H1 (cell line): ENCODE measurements at regions not wholly inside any gene's neighbourhood (a gene's known extent, or its start where the extent isn't known, plus 50 kb on each side); places are given as distances from the start of the nearest gene placed in this dataset.

Experiments used
- CTCF ChIA-PET: fragments of 300-600 bp; sonication (Branson Sonifier 250); formaldehyde crosslinking; loops from one replicate; lab custom pipeline; 2021; ENCODE audit not compliant: partially characterized antibody; lab: Charles Lee
- POLR2A ChIA-PET: fragments of 300-600 bp; sonication (Branson Sonifier 250); formaldehyde crosslinking; loops from one replicate; lab custom pipeline; 2021; ENCODE audit warnings: inconsistent platforms; ENCODE audit not compliant: partially characterized antibody; lab: Charles Lee
- DNase-seq, 2 experiments: peaks; one replicate each; pipeline versions ENCODE4 v3.0.0 to v3.0.0-alpha.2; 2010 to 2022; ENCODE audit warnings: low spot score in 2 of 2, low read depth in 1 of 2, mixed read lengths in 1 of 2
- FAIRE-seq: peaks from 2 replicates; lab custom pipeline; 2011; peaks lifted over from hg19 to GRCh38; lab: Jason Lieb, UNC
- H2AFZ ChIP-seq: 2 replicates; pipeline ENCODE4 v1.8.1; 2012; ENCODE audit warnings: low read length, inconsistent platforms
- H2AK5ac ChIP-seq: 2 replicates; pipeline ENCODE4 v1.6.1; 2013; ENCODE audit warnings: low read depth, low read length
- H2BK120ac ChIP-seq: replicated peaks from 2 replicates; pipeline ENCODE3; 2013; ENCODE audit warnings: low read depth, low read length, inconsistent platforms
- H2BK12ac ChIP-seq: 2 replicates; pipeline ENCODE4 v1.6.1; 2013; ENCODE audit warnings: low read depth, low read length
- H2BK15ac ChIP-seq: 2 replicates; pipeline ENCODE4 v1.6.1; 2013; ENCODE audit warnings: low read length
- H2BK20ac ChIP-seq: 2 replicates; pipeline ENCODE4 v1.6.1; 2013; ENCODE audit warnings: low read length
- H2BK5ac ChIP-seq: 2 replicates; pipeline ENCODE4 v1.6.1; 2013; ENCODE audit warnings: low read depth, low read length
- H3K14ac ChIP-seq: 2 replicates; pipeline ENCODE4 v1.6.1; 2013; ENCODE audit warnings: inconsistent platforms; ENCODE audit not compliant: insufficient read length
- H3K18ac ChIP-seq: 2 replicates; pipeline ENCODE4 v1.6.1; 2013; ENCODE audit warnings: low read length; ENCODE audit errors: extremely low read depth
- H3K23ac ChIP-seq: 2 replicates; pipeline ENCODE4 v1.6.1; 2013; ENCODE audit warnings: inconsistent platforms; ENCODE audit not compliant: insufficient read length
- H3K23me2 ChIP-seq: 2 replicates; pipeline ENCODE4 v1.6.1; 2013; ENCODE audit warnings: low read depth, low read length
- H3K27ac ChIP-seq: 2 replicates; pipeline ENCODE4 v1.6.1; 2011; ENCODE audit warnings: low read depth, low read length, inconsistent platforms
- H3K27me3 ChIP-seq, 4 experiments: replicated peaks in 1 of 4; 1 replicate in 1 of 4; 2 replicates in 3 of 4; pipeline versions ENCODE4 v1.6.1 to v1.8.1; 2011 to 2013; ENCODE audit warnings: low read length in 3 of 4, mild to moderate bottlenecking in 3 of 4, inconsistent platforms in 2 of 4, mixed read lengths in 2 of 4, moderate library complexity in 1 of 4; ENCODE audit not compliant: control insufficient read depth in 3 of 4, insufficient read depth in 3 of 4; ENCODE audit errors: extremely low read depth in 1 of 4
- H3K36me3 ChIP-seq, 4 experiments: 2 replicates each; pipeline versions ENCODE4 v1.6.1 to v1.8.1; 2011 to 2013; ENCODE audit warnings: mild to moderate bottlenecking in 4 of 4, low read length in 3 of 4, moderate library complexity in 2 of 4, control low read depth in 1 of 4, inconsistent platforms in 1 of 4; ENCODE audit not compliant: insufficient read depth in 4 of 4, control insufficient read depth in 2 of 4
- H3K4ac ChIP-seq: replicated peaks from 2 replicates; pipeline ENCODE3; 2013; ENCODE audit warnings: low read length, low read depth, mixed read lengths, inconsistent platforms; ENCODE audit not compliant: insufficient read length
- H3K4me1 ChIP-seq, 4 experiments: replicated peaks in 1 of 4; 1 replicate in 1 of 4; 2 replicates in 3 of 4; pipeline versions ENCODE4 v1.6.1 to v1.8.1; 2011 to 2013; ENCODE audit warnings: low read length in 3 of 4, inconsistent platforms in 2 of 4, mixed read lengths in 1 of 4; ENCODE audit not compliant: insufficient read depth in 4 of 4, control insufficient read depth in 3 of 4
- H3K4me2 ChIP-seq, 2 experiments: 2 replicates each; pipeline versions ENCODE4 v1.6.1 to v1.8.1; 2011 to 2013; ENCODE audit warnings: low read depth in 2 of 2, low read length in 2 of 2, control low read depth in 1 of 2, inconsistent platforms in 1 of 2, mild to moderate bottlenecking in 1 of 2; ENCODE audit not compliant: insufficient read depth in 1 of 2
- H3K4me3 ChIP-seq, 4 experiments: fragments of 200-600, 300-600 bp in 1 of 4; sonication (generic), shearing (Covaris generic), sonication (Bioruptor Twin) in 1 of 4; 2 replicates each; pipeline versions ENCODE4 v1.5.1 to v1.8.1; 2011 to 2016; ENCODE audit warnings: low read length in 4 of 4, low read depth in 3 of 4, control low read depth in 2 of 4, inconsistent platforms in 2 of 4, mild to moderate bottlenecking in 2 of 4, mixed read lengths in 1 of 4, moderate library complexity in 1 of 4; ENCODE audit not compliant: insufficient read depth in 2 of 4; ENCODE audit errors: extremely low read depth in 1 of 4
- H3K56ac ChIP-seq: replicated peaks from 2 replicates; pipeline ENCODE3; 2013; ENCODE audit warnings: low read depth, mild to moderate bottlenecking, mixed read lengths, low read length, inconsistent platforms; ENCODE audit not compliant: insufficient read length
- H3K79me1 ChIP-seq: 2 replicates; pipeline ENCODE4 v1.6.1; 2013; ENCODE audit warnings: low read depth, low read length, control low read depth
- H3K79me2 ChIP-seq, 2 experiments: 2 replicates each; pipeline versions ENCODE4 v1.6.1 to v1.8.1; 2012 to 2013; ENCODE audit warnings: low read length in 2 of 2, mild to moderate bottlenecking in 2 of 2, inconsistent platforms in 1 of 2; ENCODE audit not compliant: insufficient read depth in 2 of 2, control insufficient read depth in 1 of 2
- H3K9ac ChIP-seq, 4 experiments: replicated peaks in 1 of 4; 1 replicate in 1 of 4; 2 replicates in 3 of 4; pipeline versions ENCODE4 v1.6.1 to v1.8.1; 2011 to 2013; ENCODE audit warnings: low read depth in 3 of 4, low read length in 3 of 4, control low read depth in 2 of 4, mild to moderate bottlenecking in 2 of 4, moderate library complexity in 2 of 4, inconsistent platforms in 1 of 4; ENCODE audit errors: extremely low read depth in 1 of 4
- H3K9me3 ChIP-seq, 2 experiments: 2 replicates each; pipeline versions ENCODE4 v1.6.1 to v1.8.1; 2012 to 2013; ENCODE audit warnings: mild to moderate bottlenecking in 2 of 2, moderate library complexity in 2 of 2, control low read depth in 1 of 2, inconsistent platforms in 1 of 2, low read depth in 1 of 2, low read length in 1 of 2, mixed read lengths in 1 of 2; ENCODE audit not compliant: insufficient read depth in 2 of 2
- H4K20me1 ChIP-seq, 2 experiments: replicated peaks in 1 of 2; 2 replicates each; pipeline versions ENCODE3 to v1.8.1; 2011 to 2013; ENCODE audit warnings: inconsistent platforms in 2 of 2, low read length in 2 of 2, mild to moderate bottlenecking in 1 of 2; ENCODE audit not compliant: insufficient read depth in 2 of 2, control insufficient read depth in 1 of 2
- H4K5ac ChIP-seq: 2 replicates; pipeline ENCODE4 v1.6.1; 2013; ENCODE audit warnings: low read length, low read depth, mixed read lengths, inconsistent platforms; ENCODE audit not compliant: insufficient read length
- H4K8ac ChIP-seq: 2 replicates; pipeline ENCODE4 v1.8.0; 2013; ENCODE audit warnings: mild to moderate bottlenecking, moderate library complexity, low read length, inconsistent platforms; ENCODE audit not compliant: insufficient read depth; ENCODE audit errors: extremely low read depth
- H4K91ac ChIP-seq: replicated peaks from 2 replicates; pipeline ENCODE3; 2013; ENCODE audit warnings: low read length, mixed read lengths, inconsistent platforms; ENCODE audit not compliant: insufficient read length
- CBX8 ChIP-seq: fragments of 300-800, 300-1000 bp; sonication (generic); IDR thresholded peaks from 2 replicates; pipeline ENCODE4 v1.7.1; 2016; ENCODE audit warnings: low read depth, low read length, borderline replicate concordance
- CHD1 ChIP-seq: IDR thresholded peaks from 2 replicates; pipeline ENCODE4 v1.6.1; 2012; ENCODE audit warnings: low read depth, low read length, improper control_type of control experiment
- EZH2 ChIP-seq: fragments of 200-600 bp; sonication (generic); IDR thresholded peaks from 2 replicates; pipeline ENCODE4 v1.7.1; 2012; ENCODE audit warnings: low read depth, mild to moderate bottlenecking, moderate library complexity, low read length, inconsistent platforms; ENCODE audit not compliant: severe bottlenecking
- GTF2F1 ChIP-seq: IDR thresholded peaks from 2 replicates; pipeline ENCODE4 v1.6.1; 2012; ENCODE audit warnings: low read depth, low read length, improper control_type of control experiment, borderline replicate concordance
- HDAC6 ChIP-seq: IDR thresholded peaks from one replicate; pipeline ENCODE4 v1.7.1; 2012; ENCODE audit warnings: low read depth, mild to moderate bottlenecking, inconsistent platforms, low read length, moderate library complexity
- NRF1 ChIP-seq: IDR thresholded peaks from 2 replicates; pipeline ENCODE4 v1.6.1; 2011; ENCODE audit warnings: mild to moderate bottlenecking, low read depth, low read length, improper control_type of control experiment
- RAD21 ChIP-seq, 2 experiments: IDR thresholded peaks in 1 of 2; conservative IDR thresholded peaks in 1 of 2; 2 replicates each; pipeline ENCODE4 v1.6.1; 2011; ENCODE audit warnings: low read depth in 2 of 2, low read length in 2 of 2, improper control_type of control experiment in 1 of 2, inconsistent platforms in 1 of 2, mild to moderate bottlenecking in 1 of 2, moderate library complexity in 1 of 2
- RNF2 ChIP-seq: fragments of 200-900, 300-1000 bp; sonication (generic); IDR thresholded peaks from 2 replicates; pipeline ENCODE4 v1.7.1; 2016; ENCODE audit warnings: borderline replicate concordance, low read depth, mild to moderate bottlenecking, antibody characterized with exemption, low read length; ENCODE audit not compliant: poor library complexity, severe bottlenecking; ENCODE audit errors: missing control alignments
- SRF ChIP-seq: IDR thresholded peaks from 2 replicates; pipeline ENCODE4 v1.6.1; 2011; ENCODE audit warnings: mild to moderate bottlenecking, low read depth, low read length, moderate library complexity
- whole genome bisulfite sequencing, 2 experiments: shearing (Covaris generic) in 1 of 2; methylation state at CpG; one replicate each; pipeline versions ENCODE4 v1.1.6 to v1.1.7; 2013 to 2015; ENCODE audit warnings: low lambda C conversion rate in 2 of 2, mixed read lengths in 2 of 2, inconsistent platforms in 1 of 2, low coverage in 1 of 2, missing lambda C conversion rate in 1 of 2; ENCODE audit not compliant: insufficient replicate concordance in 2 of 2, insufficient coverage in 1 of 2, insufficient read length in 1 of 2; ENCODE audit errors: extremely low coverage in 1 of 2, missing lambda C conversion rate in 1 of 2; 5-methylcytosine and 5-hydroxymethylcytosine counted together
- TF ChIP-seq, protein P1 (sequence below): IDR thresholded peaks from 2 replicates; pipeline ENCODE4 v1.6.1; 2012; ENCODE audit warnings: low read length, inconsistent platforms
- TF ChIP-seq, protein P2 (sequence below): IDR thresholded peaks from 2 replicates; pipeline ENCODE4 v1.6.1; 2012; ENCODE audit warnings: inconsistent platforms

DNA sequence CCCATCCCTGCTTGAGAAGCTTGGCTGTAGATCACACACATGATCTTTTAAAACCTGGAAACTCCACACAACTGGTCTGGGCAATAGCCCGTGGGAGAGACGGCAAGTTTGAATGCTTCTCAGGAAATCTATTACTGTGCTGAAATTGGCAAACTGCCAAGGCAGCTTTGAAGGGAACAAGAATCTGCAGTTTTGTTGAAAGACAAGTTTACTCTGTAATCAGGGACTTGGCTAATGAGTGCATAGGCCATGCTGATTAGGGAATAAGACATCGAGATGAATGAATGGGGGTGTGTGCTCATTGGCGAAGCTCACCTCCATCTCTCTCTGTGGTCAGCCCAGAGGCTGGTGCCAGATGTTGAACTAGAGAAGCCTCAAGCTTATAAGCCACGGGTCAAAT, 218.8 kb downstream of the HIPK3 start:
- no peak overlapping the region for H2BK15ac ChIP-seq
- H3K4me3 ChIP-seq, result no peak overlapping the region
- no peak overlapping the region for H2BK120ac ChIP-seq
- H3K4me1 ChIP-seq, result 0 out of 7 replicates have a peak, but pooled peaks cover 0 to 3% (median 0%) of the 10 kb centered on the region in 4 experiments
- no peaks in the 10 kb centered on the region for H3K27me3 ChIP-seq
- H2BK5ac ChIP-seq, result no peak overlapping the region
- H2AK5ac ChIP-seq, result no peak overlapping the region
- H4K5ac ChIP-seq, result no peak overlapping the region
- 84% methylated on average over 5 of the region's 5 CpGs; no CpG with 5 or more reads in 1 of the 2 experiments for WGBS, 2 experiments
- no peak overlapping the region for H4K8ac ChIP-seq
- POLR2A ChIA-PET, result interaction anchor here (0.5 kb wide), 1 partner anchor 14 kb away, joined by 4 read pairs; no protein-coding TSS in a partner anchor
- H3K9ac ChIP-seq, result no peak overlapping the region
- H3K14ac ChIP-seq, result no peak overlapping the region
- no peak for FAIRE-seq
- no peak for DNase-seq
- H2AFZ ChIP-seq, result no peak overlapping the region
- H3K4ac ChIP-seq, result no peak overlapping the region
- CTCF ChIA-PET, result interaction anchor here (1.1 to 1.5 kb wide), 3 partner anchors 20 to 212 kb away, joined by 3 read pairs; no protein-coding TSS in a partner anchor
- H3K4me2 ChIP-seq, result no peak overlapping the region
- no peak overlapping the region for H4K91ac ChIP-seq
- H3K23ac ChIP-seq, result no peak overlapping the region
- H2BK12ac ChIP-seq, result no peak overlapping the region
- no peaks in the 10 kb centered on the region for H3K79me1 ChIP-seq
- no peak overlapping the region for H3K18ac ChIP-seq
- no peaks in the 10 kb centered on the region for H4K20me1 ChIP-seq
- H3K23me2 ChIP-seq, result no peaks in the 10 kb centered on the region
- H3K9me3 ChIP-seq, result no peaks in the 10 kb centered on the region
- H2BK20ac ChIP-seq, result no peak overlapping the region
- H3K27ac ChIP-seq, result no peak overlapping the region
- H3K79me2 ChIP-seq, result no peaks in the 10 kb centered on the region
- H3K56ac ChIP-seq, result no peak overlapping the region
- no peaks in the 10 kb centered on the region for H3K36me3 ChIP-seq
- no peak for TF ChIP-seq HDAC6
- TF ChIP-seq, protein P1, sequence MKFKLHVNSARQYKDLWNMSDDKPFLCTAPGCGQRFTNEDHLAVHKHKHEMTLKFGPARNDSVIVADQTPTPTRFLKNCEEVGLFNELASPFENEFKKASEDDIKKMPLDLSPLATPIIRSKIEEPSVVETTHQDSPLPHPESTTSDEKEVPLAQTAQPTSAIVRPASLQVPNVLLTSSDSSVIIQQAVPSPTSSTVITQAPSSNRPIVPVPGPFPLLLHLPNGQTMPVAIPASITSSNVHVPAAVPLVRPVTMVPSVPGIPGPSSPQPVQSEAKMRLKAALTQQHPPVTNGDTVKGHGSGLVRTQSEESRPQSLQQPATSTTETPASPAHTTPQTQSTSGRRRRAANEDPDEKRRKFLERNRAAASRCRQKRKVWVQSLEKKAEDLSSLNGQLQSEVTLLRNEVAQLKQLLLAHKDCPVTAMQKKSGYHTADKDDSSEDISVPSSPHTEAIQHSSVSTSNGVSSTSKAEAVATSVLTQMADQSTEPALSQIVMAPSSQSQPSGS, result no peak
- TF ChIP-seq RNF2, result no peak
- no peak for TF ChIP-seq CBX8
- TF ChIP-seq RAD21 (IDR thresholded peaks at IDR 0.05 in 1 of 2, conservative IDR thresholded peaks at IDR 0.05 in 1 of 2; ENCODE audit: low read depth in 2 of 2, low read length in 2 of 2), result no peak
- TF ChIP-seq EZH2, result no peak
- no peak for TF ChIP-seq NRF1
- TF ChIP-seq CHD1, result no peak
- TF ChIP-seq GTF2F1, result no peak
- TF ChIP-seq, protein P2, sequence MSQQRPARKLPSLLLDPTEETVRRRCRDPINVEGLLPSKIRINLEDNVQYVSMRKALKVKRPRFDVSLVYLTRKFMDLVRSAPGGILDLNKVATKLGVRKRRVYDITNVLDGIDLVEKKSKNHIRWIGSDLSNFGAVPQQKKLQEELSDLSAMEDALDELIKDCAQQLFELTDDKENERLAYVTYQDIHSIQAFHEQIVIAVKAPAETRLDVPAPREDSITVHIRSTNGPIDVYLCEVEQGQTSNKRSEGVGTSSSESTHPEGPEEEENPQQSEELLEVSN, result no peak
- TF ChIP-seq SRF, result no peak
